ENCODE measurements at regions not wholly inside any gene's neighbourhood (a gene's known extent, or its start where the extent isn't known, plus 50 kb on each side); places are given as distances from the start of the nearest gene placed in this dataset.

DNA sequence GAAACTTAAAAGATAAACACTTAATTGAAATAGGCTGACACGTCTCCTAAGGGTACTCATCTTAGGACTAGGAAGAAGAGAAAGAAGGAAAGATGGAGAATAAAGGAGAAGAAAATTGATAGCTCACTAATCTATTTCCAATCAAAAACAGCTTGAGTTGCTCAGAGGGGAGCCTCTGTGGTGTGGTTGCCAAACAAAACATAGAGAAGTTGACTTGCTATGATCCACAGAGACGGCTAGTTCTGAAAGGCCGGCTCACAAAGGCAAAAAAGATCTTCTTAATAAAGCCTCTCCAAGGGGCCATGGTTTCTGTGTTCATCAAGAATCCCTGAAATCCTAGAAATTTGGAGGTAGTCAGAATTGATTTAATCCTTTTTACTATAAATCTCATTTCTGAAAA, 644.1 kb downstream of the LMO4 start:
- Histone ChIP-seq H4K91ac (ENCODE audit: low read depth, low read length, poor library complexity) (no peak overlapping the region), H3K36me3 (replicated peaks in 1 of 2; ENCODE audit: control insufficient read depth in 2 of 2, insufficient read depth in 2 of 2, low read length in 2 of 2) (no peaks in the 10 kb centered on the region), H2AFZ (ENCODE audit: low read length) (no peak overlapping the region), H3K18ac (ENCODE audit: low read length) (no peak overlapping the region), H3K4me1 (ENCODE audit: control insufficient read depth in 2 of 2, insufficient read depth in 1 of 2, low read depth in 1 of 2, low read length in 2 of 2) (peaks cover 3 to 12% of the 10 kb centered on the region in 2 donors), H3K23ac (ENCODE audit: low read depth, low read length, poor library complexity) (no peak overlapping the region), H3K14ac (ENCODE audit: low read length) (no peak overlapping the region), H3K4me2 (ENCODE audit: insufficient read depth, low read length, poor library complexity, severe bottlenecking) (no peak overlapping the region), H3K79me1 (ENCODE audit: low read depth, low read length) (no peaks in the 10 kb centered on the region), H3K4me3 (ENCODE audit: low read length in 2 of 2) (no peak overlapping the region), H3K27ac (replicated peaks; ENCODE audit: low read length) (no peak overlapping the region), H3K9me3 (replicated peaks in 1 of 2; ENCODE audit: control insufficient read depth in 2 of 2, insufficient read depth in 1 of 2, low read depth in 1 of 2, low read length in 2 of 2) (no peaks in the 10 kb centered on the region), H3K9ac (ENCODE audit: low read depth, low read length, poor library complexity) (no peak overlapping the region), H2BK12ac (ENCODE audit: low read length) (no peak overlapping the region), H4K8ac (ENCODE audit: low read depth, low read length) (no peak overlapping the region), H3K4ac (ENCODE audit: low read length) (no peak overlapping the region), H2AK5ac (ENCODE audit: low read depth, low read length) (no peak overlapping the region), H2BK15ac (ENCODE audit: low read length) (no peak overlapping the region), H2BK5ac (ENCODE audit: low read length) (no peak overlapping the region), H3K27me3 (ENCODE audit: control insufficient read depth in 3 of 3, insufficient read depth in 3 of 3, low read depth in 1 of 3, low read length in 3 of 3) (no peaks in the 10 kb centered on the region), H2BK120ac (ENCODE audit: low read depth, low read length) (no peak overlapping the region)
- DNase-seq (ENCODE audit: low spot score), result no peak
- no CpG with 5 or more reads among the region's 3 CpGs for WGBS, 2 donors (ENCODE audit: extremely low coverage in 2 of 2, insufficient read length in 2 of 2, insufficient replicate concordance in 1 of 2)

DNA sequence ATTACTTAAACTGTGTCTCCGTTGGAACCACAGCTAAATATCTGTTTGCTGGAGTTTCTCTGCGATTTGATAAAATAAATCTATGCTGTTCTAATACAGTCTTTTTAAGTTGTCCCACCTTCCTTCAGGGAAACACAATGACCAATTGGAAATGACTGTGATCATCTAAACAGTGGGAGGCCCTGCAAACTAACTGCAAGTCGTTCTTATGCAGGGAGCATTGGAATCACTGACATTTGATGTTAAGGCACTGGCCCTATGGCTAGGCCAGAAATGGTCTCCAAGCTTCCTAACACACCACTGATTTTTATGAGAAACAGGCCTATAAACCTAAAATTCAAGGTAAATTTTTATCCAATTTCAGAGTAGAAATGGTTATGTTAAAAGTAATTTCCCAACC, 645.2 kb downstream of the LMO4 start:
- Histone ChIP-seq H3K4me3 (ENCODE audit: low read length in 2 of 2) (no peak overlapping the region), H4K8ac (ENCODE audit: low read depth, low read length) (no peak overlapping the region), H2BK120ac (ENCODE audit: low read depth, low read length) (no peak overlapping the region), H3K9me3 (replicated peaks in 1 of 2; ENCODE audit: control insufficient read depth in 2 of 2, insufficient read depth in 1 of 2, low read depth in 1 of 2, low read length in 2 of 2) (no peaks in the 10 kb centered on the region), H2AK5ac (ENCODE audit: low read depth, low read length) (no peak overlapping the region), H4K91ac (ENCODE audit: low read depth, low read length, poor library complexity) (no peak overlapping the region), H3K23ac (ENCODE audit: low read depth, low read length, poor library complexity) (no peak overlapping the region), H2BK12ac (ENCODE audit: low read length) (no peak overlapping the region), H3K4me1 (ENCODE audit: control insufficient read depth in 2 of 2, insufficient read depth in 1 of 2, low read depth in 1 of 2, low read length in 2 of 2) (peaks cover 0 to 2% of the 10 kb centered on the region in 2 donors), H2BK5ac (ENCODE audit: low read length) (no peak overlapping the region), H3K14ac (ENCODE audit: low read length) (no peak overlapping the region), H2BK15ac (ENCODE audit: low read length) (no peak overlapping the region), H3K4me2 (ENCODE audit: insufficient read depth, low read length, poor library complexity, severe bottlenecking) (no peak overlapping the region), H3K27ac (replicated peaks; ENCODE audit: low read length) (no peak overlapping the region), H3K4ac (ENCODE audit: low read length) (no peak overlapping the region), H3K27me3 (ENCODE audit: control insufficient read depth in 3 of 3, insufficient read depth in 3 of 3, low read depth in 1 of 3, low read length in 3 of 3) (no peaks in the 10 kb centered on the region), H3K79me1 (ENCODE audit: low read depth, low read length) (no peaks in the 10 kb centered on the region), H2AFZ (ENCODE audit: low read length) (no peak overlapping the region), H3K36me3 (replicated peaks in 1 of 2; ENCODE audit: control insufficient read depth in 2 of 2, insufficient read depth in 2 of 2, low read length in 2 of 2) (no peaks in the 10 kb centered on the region), H3K9ac (ENCODE audit: low read depth, low read length, poor library complexity) (no peak overlapping the region), H3K18ac (ENCODE audit: low read length) (no peak overlapping the region)
- DNase-seq (ENCODE audit: low spot score), result no peak
- no CpG with 5 or more reads among the region's 3 CpGs for WGBS, 2 donors (ENCODE audit: extremely low coverage in 2 of 2, insufficient read length in 2 of 2, insufficient replicate concordance in 1 of 2)

DNA sequence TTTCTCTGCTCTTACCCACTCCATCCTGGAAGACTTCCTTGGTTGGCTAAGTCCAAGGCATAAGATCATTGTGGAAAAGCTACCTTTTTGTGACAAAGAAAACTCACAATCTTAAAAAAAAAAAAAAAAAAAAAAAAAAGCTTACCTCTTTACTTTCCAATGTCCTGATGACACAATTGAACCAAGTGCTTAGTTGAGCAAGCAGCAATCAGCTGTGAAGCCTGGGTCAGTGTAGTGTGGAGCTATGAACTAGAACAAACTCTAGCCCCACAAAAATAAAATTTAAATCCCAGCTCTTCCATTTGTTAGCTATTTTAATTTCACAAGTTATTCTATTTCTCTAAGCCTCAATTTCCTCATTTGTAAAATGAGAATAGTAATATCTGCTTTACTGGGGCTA, 647.6 kb downstream of the LMO4 start:
- no peaks in the 10 kb centered on the region for H3K9me3 ChIP-seq (replicated peaks in 1 of 2; ENCODE audit: control insufficient read depth in 2 of 2, insufficient read depth in 1 of 2, low read depth in 1 of 2, low read length in 2 of 2)

DNA sequence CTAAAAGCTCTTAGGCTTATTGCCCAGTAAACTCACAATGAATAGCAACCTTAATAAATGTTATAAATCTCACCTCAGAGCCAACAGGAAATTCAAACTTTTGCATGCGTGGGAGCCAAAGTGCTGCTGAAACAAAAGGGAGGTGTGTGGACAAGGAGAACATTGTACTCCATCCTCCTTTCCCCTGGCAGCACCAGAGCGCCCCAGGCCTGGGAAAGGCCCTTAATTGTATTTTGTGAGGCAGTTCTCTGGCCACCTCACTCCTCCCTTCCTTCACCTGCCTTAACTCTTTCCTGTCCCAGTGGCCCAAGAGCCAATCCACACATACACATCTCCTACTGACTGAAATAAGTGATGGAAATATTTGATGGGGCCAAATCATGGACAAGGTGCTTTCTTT, 648.5 kb downstream of the LMO4 start:
- H3K23ac ChIP-seq (ENCODE audit: low read depth, low read length, poor library complexity), result no peak overlapping the region
- H3K36me3 ChIP-seq (replicated peaks in 1 of 2; ENCODE audit: control insufficient read depth in 2 of 2, insufficient read depth in 2 of 2, low read length in 2 of 2), result no peaks in the 10 kb centered on the region
- no peak overlapping the region for H2BK120ac ChIP-seq (ENCODE audit: low read depth, low read length)
- no peak overlapping the region for H3K18ac ChIP-seq (ENCODE audit: low read length)
- H3K4ac ChIP-seq (ENCODE audit: low read length), result no peak overlapping the region
- no peak overlapping the region for H3K9ac ChIP-seq (ENCODE audit: low read depth, low read length, poor library complexity)
- H3K14ac ChIP-seq (ENCODE audit: low read length), result no peak overlapping the region
- H3K4me2 ChIP-seq (ENCODE audit: insufficient read depth, low read length, poor library complexity, severe bottlenecking), result no peak overlapping the region
- no peak overlapping the region for H2AK5ac ChIP-seq (ENCODE audit: low read depth, low read length)
- H3K9me3 ChIP-seq (replicated peaks in 1 of 2; ENCODE audit: control insufficient read depth in 2 of 2, insufficient read depth in 1 of 2, low read depth in 1 of 2, low read length in 2 of 2), result no peaks in the 10 kb centered on the region
- H3K27me3 ChIP-seq (ENCODE audit: control insufficient read depth in 3 of 3, insufficient read depth in 3 of 3, low read depth in 1 of 3, low read length in 3 of 3), result no peaks in the 10 kb centered on the region
- no peak overlapping the region for H4K91ac ChIP-seq (ENCODE audit: low read depth, low read length, poor library complexity)
- H4K8ac ChIP-seq (ENCODE audit: low read depth, low read length), result no peak overlapping the region
- H3K4me3 ChIP-seq (ENCODE audit: low read length in 2 of 2), result no peak overlapping the region
- no CpG with 5 or more reads among the region's 2 CpGs for WGBS, 2 donors (ENCODE audit: extremely low coverage in 2 of 2, insufficient read length in 2 of 2, insufficient replicate concordance in 1 of 2)
- H3K27ac ChIP-seq (replicated peaks; ENCODE audit: low read length), result no peak overlapping the region
- H3K4me1 ChIP-seq (ENCODE audit: control insufficient read depth in 2 of 2, insufficient read depth in 1 of 2, low read depth in 1 of 2, low read length in 2 of 2), result no peaks in the 10 kb centered on the region
- no peak overlapping the region for H2AFZ ChIP-seq (ENCODE audit: low read length)
- DNase-seq (ENCODE audit: low spot score), result no peak
- no peak overlapping the region for H2BK15ac ChIP-seq (ENCODE audit: low read length)
- no peak overlapping the region for H2BK12ac ChIP-seq (ENCODE audit: low read length)
- H2BK5ac ChIP-seq (ENCODE audit: low read length), result no peak overlapping the region
- no peaks in the 10 kb centered on the region for H3K79me1 ChIP-seq (ENCODE audit: low read depth, low read length)

More for the DNA sequence above, 647.6 kb downstream of the LMO4 start:
- Histone ChIP-seq H2AK5ac (ENCODE audit: low read depth, low read length) (no peak overlapping the region), H3K4ac (ENCODE audit: low read length) (no peak overlapping the region), H3K27me3 (ENCODE audit: control insufficient read depth in 3 of 3, insufficient read depth in 3 of 3, low read depth in 1 of 3, low read length in 3 of 3) (no peaks in the 10 kb centered on the region), H4K8ac (ENCODE audit: low read depth, low read length) (no peak overlapping the region), H3K14ac (ENCODE audit: low read length) (no peak overlapping the region), H3K9ac (ENCODE audit: low read depth, low read length, poor library complexity) (no peak overlapping the region), H4K91ac (ENCODE audit: low read depth, low read length, poor library complexity) (no peak overlapping the region), H3K36me3 (replicated peaks in 1 of 2; ENCODE audit: control insufficient read depth in 2 of 2, insufficient read depth in 2 of 2, low read length in 2 of 2) (no peaks in the 10 kb centered on the region), H3K79me1 (ENCODE audit: low read depth, low read length) (no peaks in the 10 kb centered on the region), H2BK12ac (ENCODE audit: low read length) (no peak overlapping the region), H3K4me3 (ENCODE audit: low read length in 2 of 2) (no peak overlapping the region), H3K18ac (ENCODE audit: low read length) (no peak overlapping the region), H2BK5ac (ENCODE audit: low read length) (no peak overlapping the region), H3K4me1 (ENCODE audit: control insufficient read depth in 2 of 2, insufficient read depth in 1 of 2, low read depth in 1 of 2, low read length in 2 of 2) (no peaks in the 10 kb centered on the region), H3K4me2 (ENCODE audit: insufficient read depth, low read length, poor library complexity, severe bottlenecking) (no peak overlapping the region), H2BK120ac (ENCODE audit: low read depth, low read length) (no peak overlapping the region), H2AFZ (ENCODE audit: low read length) (no peak overlapping the region), H2BK15ac (ENCODE audit: low read length) (no peak overlapping the region), H3K27ac (replicated peaks; ENCODE audit: low read length) (no peak overlapping the region), H3K23ac (ENCODE audit: low read depth, low read length, poor library complexity) (no peak overlapping the region)
- no peak for DNase-seq (ENCODE audit: low spot score)
